H1 (cell line): ENCODE measurements at regions not wholly inside any gene's neighbourhood (a gene's known extent, or its start where the extent isn't known, plus 50 kb on each side); places are given as distances from the start of the nearest gene placed in this dataset.

ENCODE experiments used
- BCL11A ChIP-seq, 2 experiments: IDR thresholded peaks; one replicate each; pipeline ENCODE4 v1.6.1; 2011; ENCODE audit warnings: low read depth in 2 of 2, low read length in 2 of 2, mild to moderate bottlenecking in 2 of 2
- CTCF ChIP-seq, 3 experiments: IDR thresholded peaks; 1 replicate in 2 of 3; 2 replicates in 1 of 3; pipeline versions ENCODE4 v1.5.1 to v1.6.1; 2011; ENCODE audit warnings: low read length in 3 of 3, mild to moderate bottlenecking in 3 of 3, inconsistent platforms in 2 of 3, low read depth in 1 of 3, moderate library complexity in 1 of 3; ENCODE audit not compliant: insufficient read depth in 1 of 3; ENCODE audit errors: control extremely low read depth in 1 of 3
- JUN ChIP-seq: IDR thresholded peaks from 2 replicates; pipeline ENCODE4 v1.6.1; 2011; ENCODE audit warnings: low read depth, mild to moderate bottlenecking, improper control_type of control experiment, low read length
- MAX ChIP-seq: IDR thresholded peaks from 2 replicates; pipeline ENCODE4 v1.6.1; 2012; ENCODE audit warnings: inconsistent platforms
- NANOG ChIP-seq: IDR thresholded peaks from 2 replicates; pipeline ENCODE4 v1.6.1; 2011; ENCODE audit warnings: low read length, low read depth, mild to moderate bottlenecking, inconsistent platforms; ENCODE audit not compliant: insufficient read depth, poor library complexity, severe bottlenecking
- NRF1 ChIP-seq: IDR thresholded peaks from 2 replicates; pipeline ENCODE4 v1.6.1; 2011; ENCODE audit warnings: mild to moderate bottlenecking, low read depth, low read length, improper control_type of control experiment
- SUZ12 ChIP-seq: fragments of 200-600 bp; sonication (generic); IDR thresholded peaks from 2 replicates; pipeline ENCODE4 v1.6.1; 2012; ENCODE audit warnings: mild to moderate bottlenecking, inconsistent platforms, low read length, moderate library complexity, mixed read lengths
- TAF1 ChIP-seq: IDR thresholded peaks from 2 replicates; pipeline ENCODE4 v1.6.1; 2011; ENCODE audit warnings: mild to moderate bottlenecking, low read depth, low read length
- TEAD4 ChIP-seq: IDR thresholded peaks from 2 replicates; pipeline ENCODE4 v1.6.1; 2012; ENCODE audit warnings: low read depth, low read length, inconsistent platforms, mixed read lengths

GRCh38 chr2:220410296-220410695, 782.9 kb downstream of the SLC4A3 start:
- TF ChIP-seq NANOG (no peak), NRF1 (no peak), MAX (no peak), TEAD4 (no peak), CTCF (IDR thresholded peaks at IDR 0.05; ENCODE audit: control extremely low read depth in 1 of 3, insufficient read depth in 1 of 3, low read depth in 1 of 3, low read length in 3 of 3) (no peak), TAF1 (no peak), BCL11A (IDR thresholded peaks at IDR 0.05; ENCODE audit: low read depth in 2 of 2, low read length in 2 of 2) (no peak), JUN (no peak), SUZ12 (no peak)
